ENCODE measurements at regions not wholly inside any gene's neighbourhood (a gene's known extent, or its start where the extent isn't known, plus 50 kb on each side); places are given as distances from the start of the nearest gene placed in this dataset.

DNA sequence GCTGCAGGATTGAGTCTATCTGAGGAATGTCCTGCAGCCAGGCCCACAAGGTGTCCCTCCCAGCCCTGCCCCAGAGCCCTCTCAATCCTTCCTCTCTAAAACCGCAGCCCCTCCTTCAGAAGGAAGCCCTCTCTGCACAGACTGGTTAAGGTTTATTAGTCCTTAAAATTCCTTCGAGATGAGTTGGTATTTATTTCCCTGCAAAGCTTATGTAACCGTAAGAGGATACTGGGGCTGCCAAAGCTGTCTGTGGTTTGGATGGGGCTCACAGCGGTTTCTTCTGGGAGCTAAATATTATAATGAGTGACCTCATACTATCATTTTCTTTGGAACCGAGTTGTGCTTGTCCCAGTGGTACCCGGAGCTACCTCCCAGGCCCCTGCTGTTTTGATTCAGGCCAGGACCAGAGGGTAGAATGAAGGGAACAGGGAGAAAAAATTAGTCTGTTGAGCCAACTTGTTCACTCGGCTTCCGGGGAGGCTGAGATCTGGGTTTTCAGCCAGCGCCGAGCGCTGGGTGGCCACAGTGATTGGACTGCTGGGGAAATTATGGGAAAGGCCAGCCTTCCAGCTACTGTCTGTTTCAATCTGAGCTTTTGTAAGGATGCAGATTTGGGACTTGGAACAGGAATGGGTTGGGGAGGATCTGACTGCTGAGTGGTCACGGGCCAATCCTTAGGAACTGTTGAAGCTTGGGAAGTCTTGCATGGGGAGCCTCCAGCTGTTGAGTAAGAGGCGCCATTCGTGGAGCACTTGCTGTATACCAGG lies 107.5 kb downstream of the NDFIP1 start (continued):
- TF ChIP-seq, protein P1, sequence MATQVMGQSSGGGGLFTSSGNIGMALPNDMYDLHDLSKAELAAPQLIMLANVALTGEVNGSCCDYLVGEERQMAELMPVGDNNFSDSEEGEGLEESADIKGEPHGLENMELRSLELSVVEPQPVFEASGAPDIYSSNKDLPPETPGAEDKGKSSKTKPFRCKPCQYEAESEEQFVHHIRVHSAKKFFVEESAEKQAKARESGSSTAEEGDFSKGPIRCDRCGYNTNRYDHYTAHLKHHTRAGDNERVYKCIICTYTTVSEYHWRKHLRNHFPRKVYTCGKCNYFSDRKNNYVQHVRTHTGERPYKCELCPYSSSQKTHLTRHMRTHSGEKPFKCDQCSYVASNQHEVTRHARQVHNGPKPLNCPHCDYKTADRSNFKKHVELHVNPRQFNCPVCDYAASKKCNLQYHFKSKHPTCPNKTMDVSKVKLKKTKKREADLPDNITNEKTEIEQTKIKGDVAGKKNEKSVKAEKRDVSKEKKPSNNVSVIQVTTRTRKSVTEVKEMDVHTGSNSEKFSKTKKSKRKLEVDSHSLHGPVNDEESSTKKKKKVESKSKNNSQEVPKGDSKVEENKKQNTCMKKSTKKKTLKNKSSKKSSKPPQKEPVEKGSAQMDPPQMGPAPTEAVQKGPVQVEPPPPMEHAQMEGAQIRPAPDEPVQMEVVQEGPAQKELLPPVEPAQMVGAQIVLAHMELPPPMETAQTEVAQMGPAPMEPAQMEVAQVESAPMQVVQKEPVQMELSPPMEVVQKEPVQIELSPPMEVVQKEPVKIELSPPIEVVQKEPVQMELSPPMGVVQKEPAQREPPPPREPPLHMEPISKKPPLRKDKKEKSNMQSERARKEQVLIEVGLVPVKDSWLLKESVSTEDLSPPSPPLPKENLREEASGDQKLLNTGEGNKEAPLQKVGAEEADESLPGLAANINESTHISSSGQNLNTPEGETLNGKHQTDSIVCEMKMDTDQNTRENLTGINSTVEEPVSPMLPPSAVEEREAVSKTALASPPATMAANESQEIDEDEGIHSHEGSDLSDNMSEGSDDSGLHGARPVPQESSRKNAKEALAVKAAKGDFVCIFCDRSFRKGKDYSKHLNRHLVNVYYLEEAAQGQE (IDR thresholded peaks at IDR 0.05; ENCODE audit: low read depth, low read length), result peak; percentile 71
- TF ChIP-seq TAF1 (IDR thresholded peaks at IDR 0.05; ENCODE audit: borderline replicate concordance, low read depth, low read length) (peak; percentile 12; the same call in 1 of the 2 replicates), FOXM1 (IDR thresholded peaks at IDR 0.05; ENCODE audit: low read depth) (0 out of 2 replicates have a peak, but pooled peaks have one; percentile 44), EP300 (IDR thresholded peaks at IDR 0.05; ENCODE audit: borderline replicate concordance in 1 of 2, low read depth in 1 of 2, low read length in 1 of 2) (peak in 1 of 2 experiments; percentile 82; a peak in 2 of 4 replicates), RXRA (IDR thresholded peaks at IDR 0.05; ENCODE audit: borderline replicate concordance, low read depth) (peak; percentile 91)
- TF ChIP-seq, protein P2, sequence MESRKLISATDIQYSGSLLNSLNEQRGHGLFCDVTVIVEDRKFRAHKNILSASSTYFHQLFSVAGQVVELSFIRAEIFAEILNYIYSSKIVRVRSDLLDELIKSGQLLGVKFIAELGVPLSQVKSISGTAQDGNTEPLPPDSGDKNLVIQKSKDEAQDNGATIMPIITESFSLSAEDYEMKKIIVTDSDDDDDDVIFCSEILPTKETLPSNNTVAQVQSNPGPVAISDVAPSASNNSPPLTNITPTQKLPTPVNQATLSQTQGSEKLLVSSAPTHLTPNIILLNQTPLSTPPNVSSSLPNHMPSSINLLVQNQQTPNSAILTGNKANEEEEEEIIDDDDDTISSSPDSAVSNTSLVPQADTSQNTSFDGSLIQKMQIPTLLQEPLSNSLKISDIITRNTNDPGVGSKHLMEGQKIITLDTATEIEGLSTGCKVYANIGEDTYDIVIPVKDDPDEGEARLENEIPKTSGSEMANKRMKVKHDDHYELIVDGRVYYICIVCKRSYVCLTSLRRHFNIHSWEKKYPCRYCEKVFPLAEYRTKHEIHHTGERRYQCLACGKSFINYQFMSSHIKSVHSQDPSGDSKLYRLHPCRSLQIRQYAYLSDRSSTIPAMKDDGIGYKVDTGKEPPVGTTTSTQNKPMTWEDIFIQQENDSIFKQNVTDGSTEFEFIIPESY (IDR thresholded peaks at IDR 0.05; ENCODE audit: borderline replicate concordance, low read depth), result peak; percentile 85

DNA sequence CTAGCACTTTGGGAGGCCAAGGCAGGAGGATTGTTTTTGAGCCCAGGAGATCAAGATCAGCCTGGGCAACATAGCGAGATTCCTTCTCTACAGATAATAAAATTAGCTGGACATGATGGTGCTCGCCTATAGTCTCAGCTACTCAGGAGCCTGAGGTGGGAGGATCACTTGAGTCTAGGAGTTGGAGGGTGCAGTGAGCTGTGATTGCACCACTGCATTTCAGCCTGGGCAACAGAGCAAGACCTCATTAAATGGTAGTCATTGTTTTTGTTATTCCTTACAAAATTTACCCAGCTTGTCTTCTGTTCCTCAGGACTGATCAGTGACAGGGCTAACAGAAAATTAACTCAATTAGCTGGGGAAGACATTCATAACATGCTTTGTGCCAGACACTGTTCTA lies 104.5 kb downstream of the NDFIP1 start:
- no peak overlapping the region for H3K4me2 ChIP-seq
- H4K20me1 ChIP-seq (ENCODE audit: insufficient read depth), result peaks cover 3% of the 10 kb centered on the region
- no peaks in the 10 kb centered on the region for H3K27me3 ChIP-seq (ENCODE audit: insufficient read depth)
- no peak overlapping the region for H3K27ac ChIP-seq (ENCODE audit: low read depth in 2 of 2, low read length in 1 of 2)
- 84% methylated on average over 2 of the region's 2 CpGs for WGBS (ENCODE audit: low lambda C conversion rate)
- H3K36me3 ChIP-seq (replicated peaks in 1 of 2; ENCODE audit: control insufficient read depth in 1 of 2, insufficient read depth in 2 of 2, low read length in 1 of 2), result no peaks in the 10 kb centered on the region
- no peaks in the 10 kb centered on the region for H3K79me2 ChIP-seq (ENCODE audit: insufficient read depth)
- H3K9me2 ChIP-seq, result no peaks in the 10 kb centered on the region
- H2AFZ ChIP-seq (ENCODE audit: low read depth), result no peak overlapping the region
- ChIA-PET POLR2A (no interaction called here), CTCF (no interaction called here)
- TF ChIP-seq MEF2A (IDR thresholded peaks at IDR 0.05; ENCODE audit: borderline replicate concordance, low read depth), result no peak
- no peak for TF ChIP-seq SMC3 (IDR thresholded peaks at IDR 0.05; ENCODE audit: low read depth, low read length)
- no peak for TF ChIP-seq RCOR1 (IDR thresholded peaks at IDR 0.05; ENCODE audit: low read length)
- no peak for TF ChIP-seq ELF1 (IDR thresholded peaks at IDR 0.05)
- no peak for TF ChIP-seq FOXJ3 (CRISPR knock-in tag; IDR thresholded peaks at IDR 0.05)
- TF ChIP-seq RFX5 (IDR thresholded peaks at IDR 0.05; ENCODE audit: low read length), result no peak
- TF ChIP-seq, protein P3, sequence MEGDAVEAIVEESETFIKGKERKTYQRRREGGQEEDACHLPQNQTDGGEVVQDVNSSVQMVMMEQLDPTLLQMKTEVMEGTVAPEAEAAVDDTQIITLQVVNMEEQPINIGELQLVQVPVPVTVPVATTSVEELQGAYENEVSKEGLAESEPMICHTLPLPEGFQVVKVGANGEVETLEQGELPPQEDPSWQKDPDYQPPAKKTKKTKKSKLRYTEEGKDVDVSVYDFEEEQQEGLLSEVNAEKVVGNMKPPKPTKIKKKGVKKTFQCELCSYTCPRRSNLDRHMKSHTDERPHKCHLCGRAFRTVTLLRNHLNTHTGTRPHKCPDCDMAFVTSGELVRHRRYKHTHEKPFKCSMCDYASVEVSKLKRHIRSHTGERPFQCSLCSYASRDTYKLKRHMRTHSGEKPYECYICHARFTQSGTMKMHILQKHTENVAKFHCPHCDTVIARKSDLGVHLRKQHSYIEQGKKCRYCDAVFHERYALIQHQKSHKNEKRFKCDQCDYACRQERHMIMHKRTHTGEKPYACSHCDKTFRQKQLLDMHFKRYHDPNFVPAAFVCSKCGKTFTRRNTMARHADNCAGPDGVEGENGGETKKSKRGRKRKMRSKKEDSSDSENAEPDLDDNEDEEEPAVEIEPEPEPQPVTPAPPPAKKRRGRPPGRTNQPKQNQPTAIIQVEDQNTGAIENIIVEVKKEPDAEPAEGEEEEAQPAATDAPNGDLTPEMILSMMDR (IDR thresholded peaks at IDR 0.05), result no peak
- TF ChIP-seq GABPA (IDR thresholded peaks at IDR 0.05; ENCODE audit: low read depth), result no peak
- TF ChIP-seq, protein P4, sequence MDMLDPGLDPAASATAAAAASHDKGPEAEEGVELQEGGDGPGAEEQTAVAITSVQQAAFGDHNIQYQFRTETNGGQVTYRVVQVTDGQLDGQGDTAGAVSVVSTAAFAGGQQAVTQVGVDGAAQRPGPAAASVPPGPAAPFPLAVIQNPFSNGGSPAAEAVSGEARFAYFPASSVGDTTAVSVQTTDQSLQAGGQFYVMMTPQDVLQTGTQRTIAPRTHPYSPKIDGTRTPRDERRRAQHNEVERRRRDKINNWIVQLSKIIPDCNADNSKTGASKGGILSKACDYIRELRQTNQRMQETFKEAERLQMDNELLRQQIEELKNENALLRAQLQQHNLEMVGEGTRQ (IDR thresholded peaks at IDR 0.05; ENCODE audit: borderline replicate concordance, low read depth, low read length), result no peak
- TF ChIP-seq CHD2 (IDR thresholded peaks at IDR 0.05; ENCODE audit: low read length, partially characterized antibody), result no peak
- TF ChIP-seq, protein P5, sequence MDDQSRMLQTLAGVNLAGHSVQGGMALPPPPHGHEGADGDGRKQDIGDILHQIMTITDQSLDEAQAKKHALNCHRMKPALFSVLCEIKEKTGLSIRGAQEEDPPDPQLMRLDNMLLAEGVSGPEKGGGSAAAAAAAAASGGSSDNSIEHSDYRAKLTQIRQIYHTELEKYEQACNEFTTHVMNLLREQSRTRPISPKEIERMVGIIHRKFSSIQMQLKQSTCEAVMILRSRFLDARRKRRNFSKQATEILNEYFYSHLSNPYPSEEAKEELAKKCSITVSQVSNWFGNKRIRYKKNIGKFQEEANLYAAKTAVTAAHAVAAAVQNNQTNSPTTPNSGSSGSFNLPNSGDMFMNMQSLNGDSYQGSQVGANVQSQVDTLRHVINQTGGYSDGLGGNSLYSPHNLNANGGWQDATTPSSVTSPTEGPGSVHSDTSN (IDR thresholded peaks at IDR 0.05), result no peak
- TF ChIP-seq NRF1 (IDR thresholded peaks at IDR 0.05; ENCODE audit: low read depth, low read length), result no peak
- peaks cover 12% of the 10 kb centered on the region for H3F3A ChIP-seq (replicated peaks; ENCODE audit: insufficient read depth)
- H3K4me3 ChIP-seq (ENCODE audit: low read depth in 2 of 2, low read length in 1 of 2), result no peak overlapping the region
- H3K9me3 ChIP-seq, result no peaks in the 10 kb centered on the region
- H3K4me1 ChIP-seq (ENCODE audit: control insufficient read depth in 1 of 2, insufficient read depth in 2 of 2, low read depth in 1 of 2, low read length in 1 of 2), result peaks cover 3 to 6% of the 10 kb centered on the region in 2 experiments; a peak in 3 of 4 replicates
- no peak for DNase-seq
- H3K9ac ChIP-seq, result no peak overlapping the region

All from SK-N-SH (cell line).